ENCODE measurements at regions not wholly inside any gene's neighbourhood (a gene's known extent, or its start where the extent isn't known, plus 50 kb on each side); places are given as distances from the start of the nearest gene placed in this dataset.
"Not testable (repeated sequence)": the region's sequence is repeated elsewhere in the genome, so short reads cannot be mapped to it uniquely, and the experiment has no call there.

GRCh38 chr3:187850258-187850921 lies 105.1 kb upstream of the BCL6 start:
- DNase-seq (ENCODE audit: low read depth in 1 of 2, low spot score in 1 of 2), result no peak

DNA sequence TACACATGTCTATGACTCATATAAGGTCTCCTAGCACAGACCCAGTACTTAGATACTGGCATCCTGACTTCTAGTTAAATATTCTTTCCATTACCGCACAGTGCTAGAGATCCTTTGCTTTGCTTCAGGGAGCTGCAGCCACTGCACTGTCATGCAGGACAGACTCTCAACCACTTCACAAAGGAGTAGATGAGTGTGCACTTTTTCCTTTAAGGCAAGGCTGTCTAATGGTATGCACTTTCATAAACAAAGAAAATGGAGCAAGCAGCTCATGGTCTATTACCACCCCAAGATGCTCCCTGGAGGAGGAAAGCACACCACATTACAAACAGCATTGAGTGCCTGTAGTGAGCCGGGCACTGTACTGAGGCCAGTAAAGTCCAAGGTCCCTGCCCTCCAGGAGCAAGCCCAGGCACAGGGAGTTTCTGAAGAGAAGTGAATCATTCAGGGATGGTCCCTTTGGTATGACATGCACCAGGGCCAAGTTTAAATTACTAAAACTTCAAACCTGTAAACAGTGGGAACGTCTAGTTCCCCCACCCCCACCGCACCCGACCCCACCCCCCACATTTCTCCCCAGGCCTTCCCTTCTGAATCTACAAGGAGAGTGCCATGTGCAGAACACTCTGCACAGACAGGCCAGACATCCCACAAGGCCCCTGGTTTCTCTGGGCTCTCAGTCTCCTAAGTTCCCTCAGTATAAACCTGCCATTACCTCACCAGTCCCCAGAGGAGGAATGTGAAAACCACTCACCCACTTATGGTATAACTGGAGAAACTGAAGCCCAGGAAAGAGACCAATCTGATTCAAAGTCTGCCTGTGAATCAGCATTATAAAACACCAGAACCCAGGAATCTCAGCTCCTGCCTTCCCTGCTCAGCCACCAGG lies 107.8 kb upstream of the BCL6 start:
- DNase-seq (ENCODE audit: low read depth in 1 of 2, low spot score in 1 of 2), result no peak

- DNase-seq (ENCODE audit: low read depth in 1 of 2, low spot score in 1 of 2), result no peak
These were observed 109.9 kb upstream of the BCL6 start for GRCh38 chr3:187855131-187855530.

DNA sequence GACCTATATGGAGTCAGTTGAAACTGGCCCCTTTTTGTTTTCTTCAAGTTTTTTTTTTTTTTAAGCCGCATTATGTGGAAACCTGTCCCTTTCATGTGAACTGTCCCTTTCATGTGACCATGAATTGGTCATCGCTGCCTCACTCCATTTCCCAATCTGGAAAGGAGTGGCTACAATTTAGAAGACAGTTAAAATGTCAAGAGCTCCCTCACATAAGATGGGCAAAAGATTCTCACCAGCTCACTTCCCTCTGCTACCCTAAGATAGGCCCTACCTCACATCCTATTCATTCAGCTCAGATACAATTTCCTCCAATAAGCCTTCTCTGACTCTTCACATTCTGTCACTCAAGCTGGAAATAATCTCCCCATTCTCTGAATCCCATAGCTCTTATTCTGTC lies 111.3 kb upstream of the BCL6 start:
- no peak for DNase-seq (ENCODE audit: low read depth in 1 of 2, low spot score in 1 of 2)

- no peak for DNase-seq (ENCODE audit: low read depth in 1 of 2, low spot score in 1 of 2)
These were observed 112.8 kb upstream of the BCL6 start for GRCh38 chr3:187858041-187858440.

- no peak for DNase-seq (ENCODE audit: low read depth in 1 of 2, low spot score in 1 of 2)
These were observed 113.4 kb upstream of the BCL6 start for GRCh38 chr3:187858711-187859110.

GRCh38 chr3:187862701-187863277 lies 117.5 kb upstream of the BCL6 start:
- DNase-seq (ENCODE audit: low read depth in 1 of 2, low spot score in 1 of 2), result not testable (repeated sequence)

- DNase-seq (ENCODE audit: low read depth in 1 of 2, low spot score in 1 of 2), result no peak
These were observed 125.3 kb upstream of the BCL6 start for GRCh38 chr3:187870360-187871203.

DNA sequence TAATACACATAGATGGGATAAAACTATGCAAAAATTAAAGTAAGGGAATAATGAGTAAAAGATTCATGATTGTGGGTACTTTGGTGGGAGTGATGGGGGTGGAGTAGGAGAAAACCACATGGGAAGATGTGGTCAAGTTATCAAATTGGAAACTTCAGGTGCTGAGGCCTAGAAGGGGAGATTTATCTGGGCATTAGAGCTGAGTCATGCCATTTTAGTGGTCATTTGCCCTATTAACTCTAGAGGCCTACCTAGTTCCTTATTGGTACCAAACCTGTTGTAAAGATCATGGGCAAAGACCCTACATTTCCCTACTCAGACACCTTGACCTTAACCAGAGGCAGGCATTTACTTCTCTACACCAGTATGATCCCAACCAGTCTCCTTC lies 125.9 kb upstream of the BCL6 start:
- no peak for DNase-seq (ENCODE audit: low read depth in 1 of 2, low spot score in 1 of 2)

DNA sequence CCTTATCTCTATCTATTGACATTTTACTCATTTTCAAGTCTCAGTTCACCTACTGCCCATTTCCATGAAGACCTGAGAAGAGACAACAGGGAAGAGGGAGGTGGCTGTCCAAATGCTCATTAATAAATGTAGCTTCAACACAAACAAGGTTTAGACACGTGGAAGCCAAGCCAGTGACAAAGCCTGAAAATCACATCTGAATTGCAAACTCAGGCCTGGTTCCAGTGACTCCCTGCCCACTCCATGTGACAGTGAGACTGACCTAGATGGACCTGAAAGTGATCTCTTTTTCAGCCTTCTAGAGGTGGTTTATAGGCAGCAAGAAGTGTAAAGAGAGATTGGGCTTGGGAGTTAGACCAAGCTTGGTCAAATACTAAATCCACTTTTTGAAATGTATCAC lies 126.6 kb upstream of the BCL6 start:
- DNase-seq (ENCODE audit: low read depth in 1 of 2, low spot score in 1 of 2), result no peak

DNA sequence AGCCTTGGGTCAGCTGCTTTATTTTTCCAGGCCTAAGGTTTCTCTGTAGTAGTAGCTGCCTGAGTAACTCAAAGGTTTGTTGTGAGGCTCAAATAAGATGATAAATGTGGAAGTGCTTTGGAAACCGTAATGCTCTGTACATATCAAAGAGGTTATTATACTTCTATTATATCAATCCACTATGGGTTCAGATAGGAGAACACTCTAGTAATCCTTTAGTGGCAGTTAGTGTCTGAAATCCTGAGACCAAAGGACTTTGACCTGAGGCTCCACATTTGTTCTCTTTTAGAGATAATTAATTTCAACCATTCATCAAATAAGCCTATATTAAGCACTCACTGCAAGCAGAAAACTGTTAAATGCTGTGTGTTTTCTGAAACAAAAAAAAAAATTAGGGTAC lies 128.6 kb upstream of the BCL6 start:
- no peak for DNase-seq (ENCODE audit: low read depth in 1 of 2, low spot score in 1 of 2)

GRCh38 chr3:187875863-187876262 lies 130.6 kb upstream of the BCL6 start:
- no peak for DNase-seq (ENCODE audit: low read depth in 1 of 2, low spot score in 1 of 2)

DNA sequence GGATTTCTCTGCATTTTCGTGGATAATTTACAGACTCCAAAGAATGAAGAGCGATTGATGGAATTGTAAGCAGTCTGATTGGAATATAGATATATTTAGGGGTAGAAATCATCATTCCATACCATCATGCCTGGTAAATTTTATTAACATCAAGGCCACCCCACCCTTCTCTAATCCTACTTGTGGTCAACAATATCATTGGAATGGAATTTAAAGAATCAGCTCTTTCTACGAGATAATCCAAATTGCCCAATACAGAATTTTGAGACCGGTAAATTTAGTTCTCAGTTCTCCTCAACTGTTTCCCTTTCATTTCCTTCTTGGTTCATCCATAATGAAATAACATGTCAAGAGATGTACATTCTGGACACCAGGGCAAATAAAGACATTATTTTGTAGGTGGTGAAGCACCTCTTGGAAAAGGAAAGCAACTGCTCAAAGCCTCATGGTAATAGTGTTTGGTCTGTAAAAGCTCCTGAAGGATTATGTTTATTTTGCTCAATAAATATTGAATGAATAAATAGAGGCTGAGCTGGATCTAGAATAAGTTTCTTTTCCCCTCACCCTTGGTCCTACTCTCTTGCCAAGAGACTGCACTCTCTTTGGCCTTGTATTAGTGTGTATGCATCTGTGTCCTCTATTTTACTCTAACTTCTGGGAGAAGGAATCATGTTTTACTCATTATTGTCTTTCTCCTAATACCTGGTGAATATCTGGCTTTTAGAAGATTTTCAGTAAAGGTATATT lies 133.7 kb upstream of the BCL6 start:
- no peak for DNase-seq (ENCODE audit: low read depth in 1 of 2, low spot score in 1 of 2)

- DNase-seq (ENCODE audit: low read depth in 1 of 2, low spot score in 1 of 2), result no peak
These were observed 135.2 kb upstream of the BCL6 start for GRCh38 chr3:187880441-187880840.

DNA sequence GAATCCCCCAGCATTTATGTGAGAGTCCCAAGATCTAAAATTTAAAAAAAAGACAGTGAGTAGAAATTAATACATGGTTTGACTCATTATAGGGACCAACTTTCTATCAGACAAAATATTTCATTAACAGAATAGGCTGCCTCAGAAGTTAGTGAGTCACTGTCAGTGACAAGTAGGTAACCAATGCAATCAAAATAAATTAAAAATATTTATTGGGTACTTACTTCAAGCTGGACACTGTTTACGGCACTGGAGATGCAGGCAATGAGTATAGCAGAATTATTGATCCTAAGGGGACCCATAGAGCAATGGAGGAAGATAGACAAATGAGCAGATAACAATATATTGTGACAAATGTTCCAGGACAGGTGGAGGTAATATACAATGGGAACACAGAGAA lies 135.6 kb upstream of the BCL6 start:
- DNase-seq (ENCODE audit: low read depth in 1 of 2, low spot score in 1 of 2), result no peak

DNA sequence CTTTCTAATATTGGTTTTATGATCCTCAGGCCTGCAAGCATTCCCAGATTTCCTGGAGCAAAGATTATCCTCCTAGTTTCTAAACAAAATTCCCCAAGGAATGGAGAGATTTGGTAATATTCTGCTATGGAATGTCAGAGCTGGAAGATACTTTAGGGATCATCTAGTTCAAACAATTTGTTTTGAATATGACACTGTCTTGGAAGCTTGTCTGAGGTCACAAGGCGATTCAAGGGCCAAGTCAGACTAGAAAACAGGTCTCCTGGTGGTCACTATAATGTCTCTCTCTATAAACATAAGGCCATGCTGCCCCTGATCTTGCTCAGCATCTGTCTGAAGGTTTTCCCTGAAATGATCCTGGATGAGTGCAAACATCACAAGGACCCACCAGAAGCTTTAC lies 143.4 kb upstream of the BCL6 start:
- DNase-seq (ENCODE audit: low read depth in 1 of 2, low spot score in 1 of 2), result no peak

GRCh38 chr3:187889106-187889505 lies 143.8 kb upstream of the BCL6 start:
- DNase-seq (ENCODE audit: low read depth in 1 of 2, low spot score in 1 of 2), result no peak

DNA sequence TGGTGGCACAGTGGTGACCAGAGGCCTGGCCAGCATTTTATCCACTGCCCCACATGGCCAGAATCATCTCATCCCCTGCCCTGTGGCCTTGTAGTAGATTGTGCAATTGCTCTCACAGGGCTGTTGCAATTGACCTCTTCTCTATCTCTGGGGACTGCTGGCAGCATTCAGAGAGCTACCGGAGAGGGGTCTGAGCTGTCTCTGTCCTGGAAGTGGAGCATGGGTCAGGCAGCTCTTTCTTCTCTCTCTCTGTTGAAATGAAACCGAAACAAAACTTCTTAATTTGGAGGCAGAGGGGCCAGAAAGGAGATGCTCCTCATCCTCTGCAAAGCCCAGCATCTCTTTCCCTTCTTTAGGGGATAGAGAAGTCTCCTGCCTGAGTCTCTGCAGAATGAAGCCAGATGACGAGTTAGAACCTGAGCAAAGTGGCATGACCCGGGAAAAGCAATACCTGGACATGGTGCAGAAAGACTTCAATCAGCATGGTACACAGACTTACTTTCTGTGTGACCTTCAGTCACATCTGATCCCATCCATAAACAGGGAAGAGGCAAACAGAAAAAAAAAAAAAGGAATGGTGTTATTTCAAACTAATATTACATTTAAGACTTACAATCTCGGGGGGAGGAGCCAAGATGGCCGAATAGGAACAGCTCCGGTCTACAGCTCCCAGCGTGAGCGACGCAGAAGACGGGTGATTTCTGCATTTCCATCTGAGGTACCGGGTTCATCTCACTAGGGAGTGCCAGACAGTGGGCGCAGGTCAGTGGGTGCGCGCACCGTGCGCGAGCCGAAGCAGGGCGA lies 144.5 kb upstream of the BCL6 start:
- DNase-seq (ENCODE audit: low read depth in 1 of 2, low spot score in 1 of 2), result no peak

DNA sequence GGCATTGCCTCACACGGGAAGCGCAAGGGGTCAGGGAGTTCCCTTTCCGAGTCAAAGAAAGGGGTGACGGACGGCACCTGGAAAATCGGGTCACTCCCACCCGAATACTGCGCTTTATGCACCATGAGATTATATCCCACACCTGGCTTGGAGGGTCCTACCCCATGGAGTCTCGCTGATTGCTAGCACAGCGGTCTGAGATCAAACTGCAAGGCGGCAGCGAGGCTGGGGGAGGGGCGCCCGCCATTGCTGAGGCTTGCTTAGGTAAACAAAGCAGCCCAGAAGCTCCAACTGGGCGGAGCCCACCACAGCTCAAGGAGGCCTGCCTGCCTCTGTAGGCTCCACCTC lies 145.1 kb upstream of the BCL6 start:
- not testable (repeated sequence) for DNase-seq (ENCODE audit: low read depth in 1 of 2, low spot score in 1 of 2)

- no peak for DNase-seq (ENCODE audit: low read depth in 1 of 2, low spot score in 1 of 2)
These were observed 151.4 kb upstream of the BCL6 start for GRCh38 chr3:187896646-187897045.
